ENCODE measurements at regions not wholly inside any gene's neighbourhood (a gene's known extent, or its start where the extent isn't known, plus 50 kb on each side); places are given as distances from the start of the nearest gene placed in this dataset.
"Not testable (repeated sequence)": the region's sequence is repeated elsewhere in the genome, so short reads cannot be mapped to it uniquely, and the experiment has no call there.

DNA sequence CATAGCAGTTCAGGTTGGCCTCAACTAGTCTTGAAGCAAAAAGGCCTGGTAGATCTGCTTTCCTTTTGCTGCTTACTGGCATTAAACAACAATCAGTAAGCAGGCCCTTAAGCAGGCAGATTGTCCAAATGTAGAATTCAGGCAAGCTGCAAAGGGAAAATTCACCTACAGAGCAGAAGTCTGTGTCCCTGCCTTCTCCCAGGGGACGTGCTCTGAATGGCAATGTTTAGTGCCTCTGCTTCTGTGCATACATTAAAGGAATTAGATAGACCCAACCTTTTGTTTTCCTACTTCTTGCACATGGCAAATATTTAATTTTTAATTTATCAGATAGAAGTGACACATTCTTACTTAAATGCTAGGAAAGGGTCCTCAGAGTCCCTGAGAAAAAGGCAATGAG lies 328.8 kb upstream of the PIK3R1 start:
- H3K27ac ChIP-seq (ENCODE audit: low read depth, low read length): no peak overlapping the region
- H3K4me3 ChIP-seq (ENCODE audit: low read depth in 1 of 2, low read length in 2 of 2): no peak overlapping the region
- no peaks in the 10 kb centered on the region for H3K9me3 ChIP-seq (ENCODE audit: low read length)
- no peaks in the 10 kb centered on the region for H3K36me3 ChIP-seq (ENCODE audit: insufficient read depth, low read length)
- no peaks in the 10 kb centered on the region for H3K27me3 ChIP-seq (ENCODE audit: control insufficient read depth in 1 of 2, insufficient read depth in 2 of 2, low read length in 2 of 2)
- H3K4me1 ChIP-seq (ENCODE audit: insufficient read depth, low read length): no peaks in the 10 kb centered on the region
- H3K9ac ChIP-seq (ENCODE audit: low read length): no peak overlapping the region

DNA sequence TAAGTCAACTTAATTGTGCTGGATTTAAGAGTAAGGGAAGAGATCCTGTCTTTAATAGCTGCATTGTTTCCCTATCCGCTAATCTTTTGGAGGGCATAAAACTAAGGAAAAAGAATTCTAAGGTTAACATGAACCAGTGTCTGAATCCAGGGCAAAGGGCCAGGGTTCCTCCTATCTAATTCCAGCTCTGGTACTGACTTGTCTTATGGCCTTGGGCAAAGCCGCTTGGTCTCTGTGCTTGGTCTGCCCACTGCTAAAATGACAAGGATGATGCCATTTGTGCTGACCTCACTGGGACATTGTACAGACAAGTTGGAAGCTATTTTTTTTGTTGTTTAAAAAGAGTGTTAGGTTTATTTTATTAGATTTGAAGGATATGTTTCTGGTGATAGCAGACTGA lies 334.7 kb upstream of the PIK3R1 start:
- Histone ChIP-seq H3K4me3 (ENCODE audit: low read depth in 1 of 2, low read length in 2 of 2) (no peak overlapping the region), H3K9me3 (ENCODE audit: low read length) (no peaks in the 10 kb centered on the region), H3K4me1 (ENCODE audit: insufficient read depth, low read length) (peaks cover 7% of the 10 kb centered on the region), H3K9ac (ENCODE audit: low read length) (no peak overlapping the region), H3K36me3 (ENCODE audit: insufficient read depth, low read length) (no peaks in the 10 kb centered on the region), H3K27me3 (ENCODE audit: control insufficient read depth in 1 of 2, insufficient read depth in 2 of 2, low read length in 2 of 2) (no peaks in the 10 kb centered on the region), H3K27ac (ENCODE audit: low read depth, low read length) (no peak overlapping the region)

DNA sequence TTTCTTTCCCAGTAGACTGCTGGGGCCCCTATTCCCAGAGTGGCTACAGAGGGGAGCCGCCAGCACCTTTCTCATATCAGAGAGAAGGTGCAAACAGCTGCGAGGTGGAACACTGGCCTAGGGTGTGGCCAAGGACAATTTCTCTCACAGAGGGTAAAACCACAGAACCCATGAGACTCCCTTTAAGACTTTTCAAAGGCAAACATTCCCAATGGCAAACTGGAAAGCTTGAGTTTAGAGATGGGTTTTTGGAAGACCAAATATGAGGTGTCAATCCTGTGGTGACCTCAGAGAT lies 335.1 kb upstream of the PIK3R1 start:
- H3K4me3 ChIP-seq (ENCODE audit: low read depth in 1 of 2, low read length in 2 of 2): no peak overlapping the region
- no peaks in the 10 kb centered on the region for H3K36me3 ChIP-seq (ENCODE audit: insufficient read depth, low read length)
- H3K9me3 ChIP-seq (ENCODE audit: low read length): no peaks in the 10 kb centered on the region
- peaks cover 7% of the 10 kb centered on the region for H3K4me1 ChIP-seq (ENCODE audit: insufficient read depth, low read length)
- no peaks in the 10 kb centered on the region for H3K27me3 ChIP-seq (ENCODE audit: control insufficient read depth in 1 of 2, insufficient read depth in 2 of 2, low read length in 2 of 2)
- no peak overlapping the region for H3K27ac ChIP-seq (ENCODE audit: low read depth, low read length)
- H3K9ac ChIP-seq (ENCODE audit: low read length): no peak overlapping the region

DNA sequence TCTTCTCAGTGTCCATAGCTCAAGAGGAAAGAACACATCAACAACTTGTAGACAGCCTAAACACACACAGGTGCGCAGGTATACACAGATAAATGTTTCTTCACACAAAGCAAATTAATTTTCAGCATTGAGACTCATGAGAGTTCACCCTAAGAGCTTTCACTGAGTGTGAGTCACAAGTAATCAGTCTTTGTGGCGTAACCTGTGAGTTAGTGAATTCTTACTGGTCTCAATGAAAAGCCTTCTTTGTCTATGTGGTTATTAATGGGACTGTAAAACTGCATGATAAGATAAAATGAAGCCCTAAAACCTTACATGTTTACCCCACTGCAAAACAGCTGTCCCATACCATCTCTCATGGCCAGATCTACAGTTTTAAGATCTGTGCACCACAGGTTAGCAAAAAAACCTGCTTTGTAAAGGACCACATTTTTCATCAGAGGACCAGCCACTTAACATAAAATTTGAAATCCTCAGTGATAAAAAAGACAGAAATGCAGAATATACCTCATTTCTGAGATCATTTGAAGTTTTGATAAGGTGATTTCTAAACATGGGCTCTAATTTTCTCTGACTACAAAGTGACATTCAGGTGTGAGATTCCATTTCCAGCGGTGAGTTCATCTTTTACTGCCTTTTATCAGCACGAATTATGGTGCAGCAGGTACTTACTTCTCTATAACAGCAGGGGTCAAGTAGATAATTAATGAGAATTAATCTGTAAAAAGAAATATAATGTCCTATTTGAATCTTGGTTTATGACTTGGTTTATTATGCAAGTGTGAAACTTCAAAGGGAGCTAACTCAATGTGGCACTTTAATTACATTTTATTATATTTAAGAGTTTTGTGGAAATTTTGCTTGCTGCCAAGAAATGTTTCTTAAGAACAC lies 335.7 kb upstream of the PIK3R1 start:
- no peak overlapping the region for H3K27ac ChIP-seq (ENCODE audit: low read depth, low read length)
- H3K27me3 ChIP-seq (ENCODE audit: control insufficient read depth in 1 of 2, insufficient read depth in 2 of 2, low read length in 2 of 2): no peaks in the 10 kb centered on the region
- H3K9ac ChIP-seq (ENCODE audit: low read length): no peak overlapping the region
- H3K36me3 ChIP-seq (ENCODE audit: insufficient read depth, low read length): no peaks in the 10 kb centered on the region
- no peaks in the 10 kb centered on the region for H3K9me3 ChIP-seq (ENCODE audit: low read length)
- H3K4me1 ChIP-seq (ENCODE audit: insufficient read depth, low read length): peaks cover 7% of the 10 kb centered on the region
- H3K4me3 ChIP-seq (ENCODE audit: low read depth in 1 of 2, low read length in 2 of 2): no peak overlapping the region

DNA sequence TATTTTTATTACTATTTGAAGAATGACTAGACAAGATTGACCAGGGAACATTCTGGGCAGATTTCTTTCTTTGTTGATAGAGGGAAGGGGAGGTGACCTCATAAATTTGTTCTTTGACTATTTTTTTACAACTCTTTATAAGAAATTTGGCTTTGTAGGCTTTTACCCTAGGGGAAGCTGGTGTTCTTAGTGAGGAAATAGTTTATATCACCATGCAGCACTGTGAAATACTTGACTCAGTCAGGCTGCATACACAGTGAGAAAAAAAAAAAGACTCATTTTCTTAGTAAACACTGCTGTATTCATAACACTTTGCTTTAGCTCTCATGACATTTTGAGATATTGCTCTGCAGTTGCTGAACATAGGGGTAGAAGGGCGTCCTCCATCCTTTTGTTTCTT lies 336.6 kb upstream of the PIK3R1 start:
- Histone ChIP-seq H3K4me1 (ENCODE audit: insufficient read depth, low read length) (peaks cover 7% of the 10 kb centered on the region), H3K36me3 (ENCODE audit: insufficient read depth, low read length) (no peaks in the 10 kb centered on the region), H3K4me3 (ENCODE audit: low read depth in 1 of 2, low read length in 2 of 2) (no peak overlapping the region), H3K27ac (ENCODE audit: low read depth, low read length) (no peak overlapping the region), H3K27me3 (ENCODE audit: control insufficient read depth in 1 of 2, insufficient read depth in 2 of 2, low read length in 2 of 2) (no peaks in the 10 kb centered on the region), H3K9ac (ENCODE audit: low read length) (no peak overlapping the region), H3K9me3 (ENCODE audit: low read length) (no peaks in the 10 kb centered on the region)

DNA sequence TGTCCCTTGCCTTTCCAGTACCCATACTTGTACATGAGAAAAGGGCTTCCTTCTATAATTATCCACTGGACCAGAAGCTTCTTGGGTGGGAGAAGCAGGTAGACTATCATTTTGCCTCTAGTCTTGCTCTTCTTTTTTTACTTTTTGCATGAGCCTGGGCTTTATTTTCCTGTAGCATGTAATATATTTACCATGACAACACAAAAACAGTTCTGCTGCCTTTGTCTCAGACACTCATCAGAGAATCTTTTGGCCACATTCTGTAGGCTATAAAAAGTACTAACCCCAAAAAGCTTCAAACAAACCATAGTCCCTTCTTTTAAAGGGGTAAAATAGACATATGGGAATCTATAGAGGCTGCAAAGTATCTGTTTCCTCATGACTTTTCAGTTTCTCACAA lies 339.2 kb upstream of the PIK3R1 start:
- Histone ChIP-seq H3K9ac (ENCODE audit: low read length) (no peak overlapping the region), H3K36me3 (ENCODE audit: insufficient read depth, low read length) (no peaks in the 10 kb centered on the region), H3K27me3 (ENCODE audit: control insufficient read depth in 1 of 2, insufficient read depth in 2 of 2, low read length in 2 of 2) (no peaks in the 10 kb centered on the region), H3K4me1 (ENCODE audit: insufficient read depth, low read length) (peaks cover 7% of the 10 kb centered on the region), H3K27ac (ENCODE audit: low read depth, low read length) (no peak overlapping the region), H3K9me3 (ENCODE audit: low read length) (no peaks in the 10 kb centered on the region), H3K4me3 (ENCODE audit: low read depth in 1 of 2, low read length in 2 of 2) (no peak overlapping the region)

DNA sequence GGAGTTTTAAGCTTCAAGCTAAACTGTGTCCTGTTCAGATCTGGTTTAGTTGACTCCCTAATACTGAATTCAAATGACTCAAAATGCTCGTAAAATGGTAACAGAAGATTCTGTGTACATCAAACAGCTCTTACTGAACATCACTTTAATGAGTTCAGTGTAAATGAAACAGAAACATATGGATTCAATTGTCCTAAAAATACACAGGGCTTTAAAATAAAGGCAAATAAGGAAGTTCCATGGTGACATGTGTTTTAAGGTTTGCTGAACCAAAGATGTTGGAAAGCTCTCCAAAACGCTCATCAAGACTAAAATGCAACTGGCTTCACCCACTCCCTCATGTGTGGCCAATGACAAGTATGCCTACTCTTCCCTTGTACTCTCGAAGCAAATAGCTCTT lies 340.0 kb upstream of the PIK3R1 start:
- Histone ChIP-seq H3K4me3 (ENCODE audit: low read depth in 1 of 2, low read length in 2 of 2) (no peak overlapping the region), H3K4me1 (ENCODE audit: insufficient read depth, low read length) (peaks cover 2% of the 10 kb centered on the region), H3K27ac (ENCODE audit: low read depth, low read length) (no peak overlapping the region), H3K36me3 (ENCODE audit: insufficient read depth, low read length) (no peaks in the 10 kb centered on the region), H3K9me3 (ENCODE audit: low read length) (no peaks in the 10 kb centered on the region), H3K9ac (ENCODE audit: low read length) (no peak overlapping the region), H3K27me3 (ENCODE audit: control insufficient read depth in 1 of 2, insufficient read depth in 2 of 2, low read length in 2 of 2) (no peaks in the 10 kb centered on the region)

DNA sequence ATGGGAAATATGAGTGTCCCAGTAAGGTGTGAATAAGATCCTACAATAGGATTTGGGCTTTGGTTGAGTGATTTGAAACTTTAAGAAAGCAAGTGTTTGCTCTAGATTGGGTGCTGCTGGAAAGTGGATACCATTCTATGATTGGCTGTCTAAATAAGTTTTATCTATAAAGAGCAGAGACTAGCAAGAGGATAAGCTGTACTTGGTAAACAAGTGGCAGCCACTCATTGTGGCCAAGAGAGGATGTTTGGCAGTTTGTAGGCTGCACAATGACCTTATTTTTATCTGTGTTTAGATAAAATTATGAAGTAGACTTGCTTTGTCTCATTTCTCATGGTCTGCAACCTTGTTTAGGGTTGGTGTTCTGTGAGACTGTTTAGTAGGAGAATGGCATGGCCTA lies 341.6 kb upstream of the PIK3R1 start:
- Histone ChIP-seq H3K9ac (ENCODE audit: low read length) (no peak overlapping the region), H3K27ac (ENCODE audit: low read depth, low read length) (no peak overlapping the region), H3K36me3 (ENCODE audit: insufficient read depth, low read length) (no peaks in the 10 kb centered on the region), H3K4me3 (ENCODE audit: low read depth in 1 of 2, low read length in 2 of 2) (no peak overlapping the region), H3K27me3 (ENCODE audit: control insufficient read depth in 1 of 2, insufficient read depth in 2 of 2, low read length in 2 of 2) (no peaks in the 10 kb centered on the region), H3K9me3 (ENCODE audit: low read length) (no peaks in the 10 kb centered on the region), H3K4me1 (ENCODE audit: insufficient read depth, low read length) (no peaks in the 10 kb centered on the region)

DNA sequence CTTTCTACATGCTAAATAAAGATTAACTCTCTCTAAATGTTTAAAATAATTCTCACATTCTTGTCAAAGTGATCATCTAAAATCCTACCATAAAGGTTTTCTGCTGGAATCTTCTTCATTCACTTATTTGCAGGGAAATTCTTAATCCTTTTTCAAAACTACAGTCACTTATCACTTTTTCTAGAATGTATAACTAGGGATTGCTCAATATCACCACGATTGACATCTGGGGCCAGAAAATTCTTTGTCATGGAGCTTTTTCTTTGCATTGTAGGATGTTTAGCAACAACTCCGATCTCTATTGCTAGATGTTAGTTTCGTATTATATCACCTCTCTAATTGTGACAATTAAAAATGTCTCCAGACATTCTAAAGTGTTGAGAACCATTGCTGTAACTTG lies 344.9 kb upstream of the PIK3R1 start:
- H3K27ac ChIP-seq (ENCODE audit: low read depth, low read length): no peak overlapping the region
- no peaks in the 10 kb centered on the region for H3K36me3 ChIP-seq (ENCODE audit: insufficient read depth, low read length)
- H3K9ac ChIP-seq (ENCODE audit: low read length): no peak overlapping the region
- no peaks in the 10 kb centered on the region for H3K4me1 ChIP-seq (ENCODE audit: insufficient read depth, low read length)
- no peaks in the 10 kb centered on the region for H3K27me3 ChIP-seq (ENCODE audit: control insufficient read depth in 1 of 2, insufficient read depth in 2 of 2, low read length in 2 of 2)
- no peak overlapping the region for H3K4me3 ChIP-seq (ENCODE audit: low read depth in 1 of 2, low read length in 2 of 2)
- no peaks in the 10 kb centered on the region for H3K9me3 ChIP-seq (ENCODE audit: low read length)

DNA sequence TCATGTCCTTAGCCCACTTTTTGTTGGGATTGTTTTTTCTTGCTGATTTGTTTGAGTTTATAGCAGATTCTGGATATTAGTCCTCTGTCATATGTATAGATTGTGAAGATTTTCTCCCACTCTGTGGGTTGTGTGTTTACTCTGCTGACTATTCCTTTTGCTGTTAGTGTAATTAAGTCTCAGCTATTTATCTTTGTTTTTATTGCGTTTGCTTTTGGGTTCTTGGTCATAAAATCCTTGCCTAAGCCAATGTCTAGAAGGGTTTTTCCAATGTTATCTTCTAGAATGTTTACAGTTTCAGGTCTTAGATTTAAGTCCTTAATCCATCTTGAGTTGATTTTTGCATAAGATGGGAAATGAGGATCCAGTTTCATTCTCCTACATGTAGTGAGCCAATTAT lies 351.2 kb upstream of the PIK3R1 start:
- H3K9me3 ChIP-seq (ENCODE audit: low read length); H3K27me3 ChIP-seq (ENCODE audit: control insufficient read depth in 1 of 2, insufficient read depth in 2 of 2, low read length in 2 of 2); H3K36me3 ChIP-seq (ENCODE audit: insufficient read depth, low read length); H3K4me3 ChIP-seq (ENCODE audit: low read depth in 1 of 2, low read length in 2 of 2); H3K27ac ChIP-seq (ENCODE audit: low read depth, low read length); H3K9ac ChIP-seq (ENCODE audit: low read length); H3K4me1 ChIP-seq (ENCODE audit: insufficient read depth, low read length): not testable (repeated sequence)

DNA sequence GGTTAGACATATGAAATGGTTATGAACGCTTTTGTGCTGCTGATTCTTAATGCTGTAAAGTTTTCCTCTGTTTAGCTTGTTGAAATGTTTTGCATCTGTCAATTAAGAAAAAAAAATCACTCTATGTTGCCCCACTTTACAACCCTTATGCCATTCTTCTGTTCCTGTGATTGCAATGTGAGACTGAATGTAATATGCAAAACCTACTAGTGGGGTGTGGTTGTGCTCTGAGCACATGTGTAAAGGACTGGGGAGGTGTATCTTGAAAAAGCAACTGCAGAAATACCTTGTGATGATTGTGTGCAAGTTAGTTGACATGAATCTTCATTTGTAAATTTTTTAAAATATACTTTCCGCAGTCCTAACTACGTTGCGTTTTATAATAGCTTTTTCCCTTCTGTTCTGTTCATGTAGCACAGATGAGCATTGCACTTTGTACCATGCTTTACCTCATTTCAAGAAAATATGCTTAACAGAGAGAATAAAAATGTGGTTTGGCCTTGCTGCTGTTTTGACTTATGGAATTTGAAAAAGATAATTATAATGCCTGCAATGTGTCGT lies 357.0 kb upstream of the PIK3R1 start:
- no peak overlapping the region for H3K27ac ChIP-seq (ENCODE audit: low read depth, low read length)
- no peak overlapping the region for H3K9ac ChIP-seq (ENCODE audit: low read length)
- no peak overlapping the region for H3K4me3 ChIP-seq (ENCODE audit: low read depth in 1 of 2, low read length in 2 of 2)
- no peaks in the 10 kb centered on the region for H3K9me3 ChIP-seq (ENCODE audit: low read length)
- no peaks in the 10 kb centered on the region for H3K27me3 ChIP-seq (ENCODE audit: control insufficient read depth in 1 of 2, insufficient read depth in 2 of 2, low read length in 2 of 2)
- no peaks in the 10 kb centered on the region for H3K36me3 ChIP-seq (ENCODE audit: insufficient read depth, low read length)
- H3K4me1 ChIP-seq (ENCODE audit: insufficient read depth, low read length): no peaks in the 10 kb centered on the region

DNA sequence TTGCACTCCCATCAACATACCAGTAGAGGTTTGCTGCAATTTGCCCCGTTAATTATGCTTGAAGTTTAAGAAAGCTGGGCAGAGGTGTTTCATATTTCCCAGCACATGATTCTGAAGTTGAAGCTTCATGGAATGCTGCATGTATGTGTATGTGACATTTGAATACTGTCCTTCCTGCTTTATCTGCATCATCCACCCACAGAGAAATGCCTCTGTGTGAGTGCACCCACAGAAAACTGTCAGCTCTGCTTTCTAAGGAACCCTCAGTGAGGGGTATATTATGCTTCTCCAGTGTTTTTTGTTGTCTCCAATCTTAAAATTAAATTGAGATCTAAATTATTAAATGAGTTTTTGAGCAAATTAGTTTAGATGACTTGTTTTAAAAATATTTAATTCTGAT lies 358.1 kb upstream of the PIK3R1 start:
- no peaks in the 10 kb centered on the region for H3K4me1 ChIP-seq (ENCODE audit: insufficient read depth, low read length)
- H3K9ac ChIP-seq (ENCODE audit: low read length): no peak overlapping the region
- no peak overlapping the region for H3K27ac ChIP-seq (ENCODE audit: low read depth, low read length)
- no peaks in the 10 kb centered on the region for H3K27me3 ChIP-seq (ENCODE audit: control insufficient read depth in 1 of 2, insufficient read depth in 2 of 2, low read length in 2 of 2)
- H3K9me3 ChIP-seq (ENCODE audit: low read length): no peaks in the 10 kb centered on the region
- no peaks in the 10 kb centered on the region for H3K36me3 ChIP-seq (ENCODE audit: insufficient read depth, low read length)
- H3K4me3 ChIP-seq (ENCODE audit: low read depth in 1 of 2, low read length in 2 of 2): no peak overlapping the region

Measured in muscle layer of colon (tissue), 2 donors.